ENCODE measurements at regions not wholly inside any gene's neighbourhood (a gene's known extent, or its start where the extent isn't known, plus 50 kb on each side); places are given as distances from the start of the nearest gene placed in this dataset.

GRCh38 chr19:29143183-29143582 is 69.8 kb downstream of the UQCRFS1 start:
- TF ChIP-seq ZNF274 (IDR thresholded peaks at IDR 0.05; ENCODE audit: low read depth, low read length) (no peak), YY1 (IDR thresholded peaks at IDR 0.05; ENCODE audit: insufficient read depth, insufficient read length) (no peak), SUZ12 (IDR thresholded peaks at IDR 0.05; ENCODE audit: extremely low read depth, insufficient read depth, insufficient read length) (no peak)

Data from NT2/D1 (cell line).